GM12892 (cell line): ENCODE measurements at regions not wholly inside any gene's neighbourhood (a gene's known extent, or its start where the extent isn't known, plus 50 kb on each side); places are given as distances from the start of the nearest gene placed in this dataset.

Experiments used
- POLR2A ChIP-seq: IDR thresholded peaks from 2 replicates; pipeline ENCODE4 v1.6.1; 2011; ENCODE audit warnings: low read depth, low read length, control low read depth
- TAF1 ChIP-seq: IDR thresholded peaks from 2 replicates; pipeline ENCODE4 v1.6.1; 2011; ENCODE audit warnings: low read depth, mild to moderate bottlenecking, control low read depth, low read length, borderline replicate concordance

GRCh38 chr5:30343707-30344106 lies 849.8 kb upstream of the CDH6 start:
- TF ChIP-seq TAF1, result no peak
- TF ChIP-seq POLR2A, result no peak
